Common myeloid progenitor, CD34-positive (primary cell): ENCODE measurements at regions not wholly inside any gene's neighbourhood (a gene's known extent, or its start where the extent isn't known, plus 50 kb on each side); places are given as distances from the start of the nearest gene placed in this dataset.
A peak's percentile ranks its signal among the peaks of the same experiment; 100 is the strongest.

ENCODE experiments used
- CTCF ChIA-PET: fragments of 350-600 bp; sonication (Branson Sonifier 250); formaldehyde crosslinking; loops from one replicate; lab custom pipeline; 2021; ENCODE audit warnings: antibody characterized with exemption; lab: Charles Lee
- POLR2A ChIA-PET: fragments of 350-600 bp; sonication (Branson Sonifier 250); formaldehyde crosslinking; loops from one replicate; lab custom pipeline; 2021; ENCODE audit warnings: antibody characterized with exemption; lab: Charles Lee
- DNase-seq, 3 donors: peaks; one replicate each; pipeline versions ENCODE4 v3.0.0 to v3.0.0-alpha.2; 2013
- H3K27ac ChIP-seq, 2 experiments: 1 replicate in 1 of 2; 2 replicates in 1 of 2; pipeline ENCODE4 v1.7.0; 2013; ENCODE audit warnings: inconsistent platforms in 2 of 2, low read length in 2 of 2, mild to moderate bottlenecking in 2 of 2, low read depth in 1 of 2, moderate library complexity in 1 of 2; ENCODE audit not compliant: severe bottlenecking in 2 of 2, insufficient read depth in 1 of 2, poor library complexity in 1 of 2
- H3K27me3 ChIP-seq, 5 experiments: replicated peaks in 2 of 5; 1 replicate in 3 of 5; 2 replicates in 2 of 5; pipeline versions ENCODE4 v1.6.1 to v1.7.0; 2013; ENCODE audit warnings: low read length in 4 of 5, mild to moderate bottlenecking in 2 of 5, moderate library complexity in 2 of 5, inconsistent platforms in 1 of 5; ENCODE audit not compliant: insufficient read depth in 5 of 5, control insufficient read depth in 4 of 5
- H3K36me3 ChIP-seq, 4 experiments: 1 replicate in 2 of 4; 2 replicates in 2 of 4; pipeline versions ENCODE4 v1.6.1 to v1.7.0; 2013; ENCODE audit warnings: low read length in 3 of 4, control low read depth in 1 of 4, mild to moderate bottlenecking in 1 of 4; ENCODE audit not compliant: control insufficient read depth in 4 of 4, insufficient read depth in 4 of 4
- H3K4me1 ChIP-seq, 4 experiments: 1 replicate in 3 of 4; 2 replicates in 1 of 4; pipeline versions ENCODE4 v1.6.1 to v1.7.1; 2013; ENCODE audit warnings: low read length in 3 of 4, mild to moderate bottlenecking in 3 of 4, control low read depth in 1 of 4, inconsistent platforms in 1 of 4, moderate library complexity in 1 of 4; ENCODE audit not compliant: control insufficient read depth in 4 of 4, insufficient read depth in 4 of 4; ENCODE audit errors: control extremely low read depth in 1 of 4
- H3K4me3 ChIP-seq, 7 experiments: 1 replicate in 4 of 7; 2 replicates in 3 of 7; pipeline versions ENCODE4 v1.5.1 to v1.7.0; 2013; ENCODE audit warnings: mild to moderate bottlenecking in 7 of 7, low read length in 6 of 7, moderate library complexity in 6 of 7, inconsistent platforms in 2 of 7, low read depth in 2 of 7, control low read depth in 1 of 7; ENCODE audit not compliant: insufficient read depth in 4 of 7, control insufficient read depth in 1 of 7; ENCODE audit errors: extremely low read depth in 1 of 7
- H3K9me3 ChIP-seq, 5 experiments: 1 replicate in 4 of 5; 2 replicates in 1 of 5; pipeline versions ENCODE4 v1.6.1 to v1.7.1; 2013; ENCODE audit warnings: low read length in 4 of 5, mild to moderate bottlenecking in 2 of 5, inconsistent platforms in 1 of 5, low read depth in 1 of 5, moderate library complexity in 1 of 5; ENCODE audit not compliant: control insufficient read depth in 4 of 5, insufficient read depth in 2 of 5; ENCODE audit errors: control extremely low read depth in 1 of 5
- WGBS: methylation state at CpG from one replicate; pipeline ENCODE4 v1.1.5; 2013; ENCODE audit not compliant: insufficient coverage; 5-methylcytosine and 5-hydroxymethylcytosine counted together

- WGBS: 50% methylated on average over 1 of the region's 2 CpGs
- H3K4me1 ChIP-seq: no peaks in the 10 kb centered on the region
- no peak overlapping the region for H3K27ac ChIP-seq
- H3K36me3 ChIP-seq: no peaks in the 10 kb centered on the region
- ChIA-PET POLR2A (no interaction called here), CTCF (no interaction called here)
- H3K9me3 ChIP-seq: peaks cover 0 to under 1% (median 0%) of the 10 kb centered on the region in 5 experiments
- no peak for DNase-seq
- no peak overlapping the region for H3K4me3 ChIP-seq
- H3K27me3 ChIP-seq: no peaks in the 10 kb centered on the region
Measured at GRCh38 chr5:136646915-136647314, 281.6 kb upstream of the TRPC7 start.

GRCh38 chr5:136642976-136643375 lies 277.6 kb upstream of the TRPC7 start:
- Histone ChIP-seq H3K4me1 (no peaks in the 10 kb centered on the region), H3K27ac (no peak overlapping the region), H3K4me3 (no peak overlapping the region), H3K27me3 (peaks cover 0 to under 1% (median 0%) of the 10 kb centered on the region in 5 experiments), H3K36me3 (no peaks in the 10 kb centered on the region), H3K9me3 (no peaks in the 10 kb centered on the region)
- POLR2A ChIA-PET: no interaction called here
- 90% methylated on average over 2 of the region's 2 CpGs for WGBS
- DNase-seq: no peak
- CTCF ChIA-PET: no interaction called here

- CTCF ChIA-PET: no interaction called here
- no peak for DNase-seq
- Histone ChIP-seq H3K27me3 (peaks cover 0 to 1% (median 0%) of the 10 kb centered on the region in 5 experiments), H3K36me3 (no peaks in the 10 kb centered on the region), H3K4me1 (no peaks in the 10 kb centered on the region), H3K4me3 (no peak overlapping the region), H3K9me3 (peaks cover 0 to 3% (median 0%) of the 10 kb centered on the region in 5 experiments), H3K27ac (no peak overlapping the region)
- POLR2A ChIA-PET: no interaction called here
- WGBS: 97% methylated on average over 3 of the region's 3 CpGs
Measured at GRCh38 chr5:136639616-136640015, 274.3 kb upstream of the TRPC7 start.

- WGBS: 100% methylated on average over 1 of the region's 1 CpG
- peaks cover 0 to 3% (median 0%) of the 10 kb centered on the region in 5 experiments for H3K9me3 ChIP-seq
- no peak overlapping the region for H3K27ac ChIP-seq
- H3K36me3 ChIP-seq: no peaks in the 10 kb centered on the region
- DNase-seq: no peak
- H3K4me1 ChIP-seq: no peaks in the 10 kb centered on the region
- ChIA-PET CTCF (interaction anchor here (1.1 to 1.9 kb wide), 3 partner anchors 16 to 130 kb away, joined by 3 to 6 read pairs (median 3); no protein-coding TSS in a partner anchor), POLR2A (no interaction called here)
- peaks cover 0 to 1% (median 0%) of the 10 kb centered on the region in 5 experiments for H3K27me3 ChIP-seq
- H3K4me3 ChIP-seq: no peak overlapping the region
Measured at GRCh38 chr5:136638084-136638483, 272.7 kb upstream of the TRPC7 start.

- H3K27me3 ChIP-seq: peaks cover 0 to 1% (median 0%) of the 10 kb centered on the region in 5 experiments
- ChIA-PET POLR2A (no interaction called here), CTCF (interaction anchor here (1.3 kb wide), 1 partner anchor 39 kb away, joined by 3 read pairs; no protein-coding TSS in a partner anchor)
- DNase-seq: no peak
- H3K36me3 ChIP-seq: no peaks in the 10 kb centered on the region
- peaks cover 0 to 4% (median 1%) of the 10 kb centered on the region in 4 experiments for H3K4me1 ChIP-seq
- 86% methylated on average over 1 of the region's 1 CpG for WGBS
- peaks cover 0 to 3% (median 0%) of the 10 kb centered on the region in 5 experiments for H3K9me3 ChIP-seq
- no peak overlapping the region for H3K27ac ChIP-seq
- no peak overlapping the region for H3K4me3 ChIP-seq
Measured at GRCh38 chr5:136636001-136636400, 270.7 kb upstream of the TRPC7 start.

- peaks cover 0 to 3% (median 0%) of the 10 kb centered on the region in 5 experiments for H3K9me3 ChIP-seq
- H3K4me3 ChIP-seq: no peak overlapping the region
- 80% methylated on average over 1 of the region's 1 CpG for WGBS
- H3K36me3 ChIP-seq: no peaks in the 10 kb centered on the region
- no peak overlapping the region for H3K27ac ChIP-seq
- peak; percentile 11 to 66 (median 56) for DNase-seq
- ChIA-PET CTCF (interaction anchor here (1.8 kb wide), 1 partner anchor 12 kb away, joined by 4 read pairs; no protein-coding TSS in a partner anchor), POLR2A (no interaction called here)
- H3K4me1 ChIP-seq: peaks cover 0 to 5% (median 2%) of the 10 kb centered on the region in 4 experiments
- H3K27me3 ChIP-seq: no peaks in the 10 kb centered on the region
Measured at GRCh38 chr5:136631186-136631585, 265.8 kb upstream of the TRPC7 start.

- peaks cover 0 to 5% (median 2%) of the 10 kb centered on the region in 4 experiments for H3K4me1 ChIP-seq
- DNase-seq: no peak
- ChIA-PET POLR2A (no interaction called here), CTCF (no interaction called here)
- WGBS: 93% methylated on average over 10 of the region's 10 CpGs
- H3K27ac ChIP-seq: no peak overlapping the region
- H3K4me3 ChIP-seq: no peak overlapping the region
- H3K27me3 ChIP-seq: no peaks in the 10 kb centered on the region
- no peaks in the 10 kb centered on the region for H3K36me3 ChIP-seq
- H3K9me3 ChIP-seq: no peaks in the 10 kb centered on the region
Measured at GRCh38 chr5:136629125-136629792, 263.9 kb upstream of the TRPC7 start.
